Erythroblast (primary cell): ENCODE measurements at regions not wholly inside any gene's neighbourhood (a gene's known extent, or its start where the extent isn't known, plus 50 kb on each side); places are given as distances from the start of the nearest gene placed in this dataset.

Experiments used
- GATA1 ChIP-seq: IDR thresholded peaks from 2 replicates; pipeline ENCODE4 v1.6.1; 2011; ENCODE audit warnings: low read depth, mild to moderate bottlenecking, control low read depth, low read length, moderate library complexity
- POLR2A ChIP-seq: IDR thresholded peaks from 2 replicates; pipeline ENCODE4 v1.6.1; 2011; ENCODE audit warnings: mild to moderate bottlenecking, low read length

- TF ChIP-seq POLR2A (no peak), GATA1 (no peak)
Observed at GRCh38 chr11:91527380-91528030, 697.1 kb upstream of the FAT3 start.
